ENCODE measurements at regions not wholly inside any gene's neighbourhood (a gene's known extent, or its start where the extent isn't known, plus 50 kb on each side); places are given as distances from the start of the nearest gene placed in this dataset.

DNA sequence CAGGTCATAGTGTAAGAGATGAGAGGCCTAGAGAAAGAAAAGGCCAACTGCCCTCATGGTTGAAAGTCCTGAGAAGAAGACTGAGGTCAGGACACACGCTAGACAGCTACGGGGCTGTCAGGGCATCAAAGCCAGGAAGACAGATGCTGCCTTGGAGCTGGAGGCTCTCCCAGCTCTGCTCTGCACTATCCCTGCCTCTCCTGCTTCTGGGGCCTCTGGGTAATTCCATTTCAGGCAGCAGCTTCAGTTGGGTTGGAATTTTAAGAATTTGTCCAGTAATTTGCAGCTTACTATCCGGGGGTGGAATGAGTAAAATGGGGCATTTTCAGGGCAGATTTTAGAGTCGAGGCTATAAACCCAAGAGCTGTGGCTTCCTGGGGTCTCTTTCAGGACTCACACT, 76.2 kb upstream of the CTAGE1 start:
- no peak for TF ChIP-seq POLR2AphosphoS5 (IDR thresholded peaks at IDR 0.05; ENCODE audit: low read depth, low read length)
- no peak for TF ChIP-seq REST (IDR thresholded peaks at IDR 0.05; ENCODE audit: insufficient read depth in 1 of 2, low read depth in 2 of 2, low read length in 2 of 2)
- TF ChIP-seq TAF1 (IDR thresholded peaks at IDR 0.05; ENCODE audit: borderline replicate concordance, insufficient read depth, low read length): no peak
- no peak for TF ChIP-seq SIN3A (IDR thresholded peaks at IDR 0.05; ENCODE audit: borderline replicate concordance, insufficient read depth, low read length)
- TF ChIP-seq FOXP2 (optimal IDR thresholded peaks at IDR 0.05; ENCODE audit: borderline replicate concordance, extremely low read depth, extremely low read length, insufficient read depth): no peak
